COLO668 (cell line): ENCODE measurements at regions not wholly inside any gene's neighbourhood (a gene's known extent, or its start where the extent isn't known, plus 50 kb on each side); places are given as distances from the start of the nearest gene placed in this dataset.
"Not testable (repeated sequence)": the region's sequence is repeated elsewhere in the genome, so short reads cannot be mapped to it uniquely, and the experiment has no call there.

Experiments
- DNase-seq: peaks from one replicate; lab custom pipeline; 2025; ENCODE audit not compliant: unreplicated experiment; lab: John Stamatoyannopoulos, UW

- peak; percentile 81 for DNase-seq
These were observed 203.9 kb downstream of the NPIPB11 start for GRCh38 chr16:29202642-29203041.

- peak; percentile 55 for DNase-seq
These were observed 204.4 kb downstream of the NPIPB11 start for GRCh38 chr16:29202025-29202632.

- DNase-seq: not testable (repeated sequence)
These were observed 205.1 kb downstream of the NPIPB11 start for GRCh38 chr16:29201296-29202024.

GRCh38 chr16:29200681-29201080 lies 205.8 kb downstream of the NPIPB11 start:
- not testable (repeated sequence) for DNase-seq

DNA sequence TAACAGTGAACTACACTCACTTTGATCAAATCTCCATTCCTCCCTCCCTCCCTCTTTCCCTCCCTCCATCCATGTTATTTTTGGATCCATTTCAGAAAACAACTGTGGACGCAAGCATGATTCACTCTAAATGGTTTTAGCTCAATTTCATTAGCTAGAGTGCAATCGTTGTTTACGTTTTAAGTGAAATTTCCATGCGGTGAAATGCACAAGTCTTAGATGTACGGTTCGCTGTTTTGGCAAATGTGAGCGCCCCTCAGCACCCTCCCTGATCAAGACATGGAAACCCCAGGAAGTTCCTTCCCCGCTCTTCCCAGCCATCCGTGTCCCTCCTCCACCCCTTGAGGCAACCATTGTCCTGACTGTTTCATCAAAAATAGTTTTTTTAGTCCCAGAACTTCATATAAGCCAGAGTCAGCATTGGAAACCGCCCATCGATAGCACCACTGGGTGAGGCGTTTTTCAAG lies 206.3 kb downstream of the NPIPB11 start:
- not testable (repeated sequence) for DNase-seq

- not testable (repeated sequence) for DNase-seq
These were observed 206.9 kb downstream of the NPIPB11 start for GRCh38 chr16:29199626-29200025.

GRCh38 chr16:29198731-29199521 lies 207.6 kb downstream of the NPIPB11 start:
- no peak for DNase-seq

DNA sequence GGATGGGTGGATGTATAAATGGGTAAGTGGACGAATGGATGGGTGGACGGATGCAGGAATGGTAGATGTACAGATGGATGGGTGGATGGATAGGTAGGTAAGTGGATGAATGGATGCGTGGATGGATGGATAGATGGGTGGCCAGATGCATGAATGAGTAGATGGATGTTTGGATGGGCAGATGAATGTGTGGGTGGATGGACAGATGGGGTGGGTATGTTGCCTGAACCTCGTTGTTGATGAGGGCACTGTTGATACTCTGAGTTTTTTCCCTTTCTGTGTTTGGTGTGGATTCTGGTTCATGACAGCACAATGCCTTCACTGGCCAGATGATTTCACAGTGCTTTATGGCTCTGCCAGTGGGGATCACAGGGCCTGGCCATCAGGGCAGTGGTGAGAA lies 208.3 kb downstream of the NPIPB11 start:
- no peak for DNase-seq

DNA sequence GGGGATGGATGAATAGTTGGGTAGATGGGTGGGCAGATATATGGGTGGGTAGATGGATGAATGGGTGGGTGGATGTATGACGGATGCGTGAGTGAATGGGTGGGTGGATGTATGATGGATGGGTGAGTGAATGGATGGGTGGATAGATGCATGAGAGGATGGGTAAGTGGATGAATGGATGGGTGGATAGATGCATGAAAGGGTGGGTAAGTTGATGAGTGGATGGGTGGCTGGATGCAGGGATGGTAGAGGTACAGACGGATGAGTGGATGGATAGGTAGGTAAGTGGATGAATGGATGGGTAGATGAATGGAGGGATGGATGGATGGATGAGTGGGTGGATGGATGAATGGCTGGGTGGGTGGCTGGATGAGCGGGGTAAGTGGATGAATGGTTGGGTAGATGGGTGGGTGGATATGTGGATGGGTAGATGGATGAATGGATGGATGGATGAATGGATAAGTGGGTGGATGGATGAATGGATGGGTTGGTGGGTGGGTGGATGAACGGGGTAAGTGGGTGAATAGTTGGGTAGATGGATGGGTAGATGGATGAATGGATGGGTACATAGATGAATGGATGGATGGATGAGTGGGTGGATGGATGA lies 208.9 kb downstream of the NPIPB11 start:
- not testable (repeated sequence) for DNase-seq

DNA sequence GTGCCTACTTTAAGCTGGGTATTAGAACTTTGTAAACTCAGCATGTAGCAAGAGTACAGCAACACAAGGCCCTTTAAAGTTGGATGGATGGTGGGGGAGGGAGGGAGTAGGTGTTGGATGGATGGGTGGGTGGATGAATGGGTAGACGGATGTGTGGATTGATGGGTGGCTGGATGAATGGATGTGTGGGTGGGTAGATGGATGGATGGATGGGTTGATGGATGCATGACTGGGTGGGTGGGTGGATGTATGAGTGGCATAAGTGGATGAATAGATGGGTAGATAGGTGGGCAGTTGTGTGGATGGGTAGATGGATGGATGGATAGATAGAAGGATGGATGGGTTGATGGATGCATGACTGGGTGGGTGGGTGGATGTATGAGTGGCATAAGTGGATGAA lies 209.8 kb downstream of the NPIPB11 start:
- not testable (repeated sequence) for DNase-seq

- not testable (repeated sequence) for DNase-seq
These were observed 210.4 kb downstream of the LAT start for GRCh38 chr16:29195116-29195872.

- DNase-seq: not testable (repeated sequence)
These were observed 209.5 kb downstream of the LAT start for GRCh38 chr16:29194185-29194844.

DNA sequence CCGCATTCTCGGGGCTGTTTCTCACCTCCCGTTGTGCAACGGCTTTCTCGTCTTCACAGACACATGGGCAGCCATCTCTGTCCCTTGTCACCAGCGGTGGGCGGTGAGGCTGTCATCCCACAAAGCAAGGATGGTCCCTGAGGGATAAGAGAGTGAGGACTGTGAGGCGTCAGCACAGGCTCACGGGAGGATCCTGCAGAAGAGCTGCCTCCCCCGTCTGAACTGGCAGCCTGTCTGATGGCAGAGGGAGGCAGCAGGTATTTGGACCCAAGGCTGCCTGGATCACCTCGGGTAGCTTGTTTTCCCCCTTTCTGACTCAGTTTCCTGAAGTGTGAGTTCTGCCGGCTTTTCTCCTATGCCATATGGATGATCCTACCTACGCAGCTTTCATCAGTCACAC lies 208.8 kb downstream of the LAT start:
- DNase-seq: not testable (repeated sequence)

- not testable (repeated sequence) for DNase-seq
These were observed 208.4 kb downstream of the LAT start for GRCh38 chr16:29193248-29193574.

DNA sequence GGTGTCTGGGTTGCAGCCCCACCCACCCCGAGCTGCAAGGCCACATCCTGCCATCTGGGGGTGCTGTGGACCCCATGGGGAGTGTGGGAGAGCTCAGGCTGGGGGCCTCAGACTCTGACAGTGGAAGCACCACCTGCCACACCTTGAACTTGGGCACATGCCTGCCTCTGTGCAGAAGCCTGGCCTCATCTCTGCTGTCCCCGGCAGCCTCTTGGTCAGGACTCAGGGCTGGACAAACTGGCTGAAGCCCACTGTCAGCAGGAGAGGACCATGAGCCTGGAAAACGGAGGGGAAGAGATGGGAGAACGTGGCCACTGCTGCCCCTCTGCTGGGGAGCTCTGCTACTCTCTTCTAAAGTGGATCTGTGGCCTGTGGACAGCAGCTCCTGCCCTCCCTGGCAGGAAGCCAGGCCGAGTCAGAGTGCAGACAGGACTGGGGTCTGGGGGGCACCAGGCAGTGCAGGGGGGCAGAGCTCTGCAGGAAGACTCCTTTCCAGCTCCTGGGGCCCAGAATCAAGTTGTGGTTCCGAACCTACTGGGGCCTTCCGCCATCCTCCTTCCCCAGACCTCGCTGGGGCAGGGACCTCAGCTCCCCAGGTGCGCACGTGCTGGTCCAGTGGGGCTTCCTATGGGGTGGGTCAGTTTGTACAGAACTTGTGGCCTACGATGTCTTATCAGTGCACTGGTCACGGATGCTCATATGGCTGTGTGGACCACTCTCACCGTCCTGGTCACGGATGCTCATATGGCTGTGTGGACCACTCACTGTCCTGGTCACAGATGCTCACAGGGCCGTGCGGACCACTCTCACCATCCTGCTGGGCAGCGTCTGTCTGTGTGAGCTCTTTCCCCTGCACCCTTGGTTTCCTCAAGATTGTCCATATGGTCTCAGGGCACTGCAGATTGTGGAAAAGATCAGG lies 207.7 kb downstream of the LAT start:
- peak; percentile 8 for DNase-seq

- not testable (repeated sequence) for DNase-seq
These were observed 206.9 kb downstream of the LAT start for GRCh38 chr16:29191636-29192180.

- peak; percentile 2 for DNase-seq
These were observed 205.9 kb downstream of the LAT start for GRCh38 chr16:29190553-29191431.

- DNase-seq: not testable (repeated sequence)
These were observed 204.0 kb downstream of the LAT start for GRCh38 chr16:29188806-29189205.
